ENCODE measurements at regions not wholly inside any gene's neighbourhood (a gene's known extent, or its start where the extent isn't known, plus 50 kb on each side); places are given as distances from the start of the nearest gene placed in this dataset.

GRCh38 chr5:152146566-152146965, 221.9 kb upstream of the GLRA1 start:
- TF ChIP-seq POLR2A (IDR thresholded peaks at IDR 0.05), result no peak
- TF ChIP-seq, protein P1, sequence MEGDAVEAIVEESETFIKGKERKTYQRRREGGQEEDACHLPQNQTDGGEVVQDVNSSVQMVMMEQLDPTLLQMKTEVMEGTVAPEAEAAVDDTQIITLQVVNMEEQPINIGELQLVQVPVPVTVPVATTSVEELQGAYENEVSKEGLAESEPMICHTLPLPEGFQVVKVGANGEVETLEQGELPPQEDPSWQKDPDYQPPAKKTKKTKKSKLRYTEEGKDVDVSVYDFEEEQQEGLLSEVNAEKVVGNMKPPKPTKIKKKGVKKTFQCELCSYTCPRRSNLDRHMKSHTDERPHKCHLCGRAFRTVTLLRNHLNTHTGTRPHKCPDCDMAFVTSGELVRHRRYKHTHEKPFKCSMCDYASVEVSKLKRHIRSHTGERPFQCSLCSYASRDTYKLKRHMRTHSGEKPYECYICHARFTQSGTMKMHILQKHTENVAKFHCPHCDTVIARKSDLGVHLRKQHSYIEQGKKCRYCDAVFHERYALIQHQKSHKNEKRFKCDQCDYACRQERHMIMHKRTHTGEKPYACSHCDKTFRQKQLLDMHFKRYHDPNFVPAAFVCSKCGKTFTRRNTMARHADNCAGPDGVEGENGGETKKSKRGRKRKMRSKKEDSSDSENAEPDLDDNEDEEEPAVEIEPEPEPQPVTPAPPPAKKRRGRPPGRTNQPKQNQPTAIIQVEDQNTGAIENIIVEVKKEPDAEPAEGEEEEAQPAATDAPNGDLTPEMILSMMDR (IDR thresholded peaks at IDR 0.05), result no peak

Data from thyroid gland (tissue), 4 donors.